Caco-2 (cell line): ENCODE measurements at regions not wholly inside any gene's neighbourhood (a gene's known extent, or its start where the extent isn't known, plus 50 kb on each side); places are given as distances from the start of the nearest gene placed in this dataset.

Experiments used
- BruUV-seq: library from RNA; stranded (reverse); fragments of 400-500 nt; replicated peaks from 2 replicates; lab custom pipeline; 2021; lab: Mats Ljungman, UMichigan
- CTCF ChIA-PET: fragments of 300-600 bp; sonication (Branson Sonifier 250); formaldehyde crosslinking; loops from one replicate; lab custom pipeline; 2022; ENCODE audit warnings: antibody characterized with exemption; lab: Charles Lee
- POLR2A ChIA-PET: fragments of 300-600 bp; sonication (Branson Sonifier 250); formaldehyde crosslinking; loops from one replicate; lab custom pipeline; 2022; ENCODE audit warnings: antibody characterized with exemption; lab: Charles Lee
- DNase-seq, 2 experiments: peaks; one replicate each; pipeline versions ENCODE4 v3.0.0 to v3.0.0-alpha.2; 2020 to 2022
- H3K27me3 ChIP-seq: replicated peaks from 2 replicates; pipeline ENCODE4 v1.6.0; 2011; ENCODE audit warnings: low read length; ENCODE audit not compliant: control insufficient read depth, insufficient read depth
- H3K36me3 ChIP-seq: 2 replicates; pipeline ENCODE4 v1.5.1; 2011; ENCODE audit warnings: low read length; ENCODE audit not compliant: control insufficient read depth, insufficient read depth
- H3K4me1 ChIP-seq: fragments of 250-450 bp; sonication (Bioruptor Pico); 2 replicates; pipeline ENCODE4 v1.5.1; 2020; ENCODE audit warnings: mild to moderate bottlenecking
- H3K4me3 ChIP-seq: 2 replicates; pipeline ENCODE4 v1.5.1; 2011; ENCODE audit warnings: low read depth, mild to moderate bottlenecking, control low read depth, low read length
- H3K9me3 ChIP-seq: fragments of 250-450 bp; sonication (Bioruptor Pico); 2 replicates; pipeline ENCODE4 v1.5.1; 2020; ENCODE audit warnings: mild to moderate bottlenecking, moderate library complexity
- H3K27ac Mint-ChIP-seq: one replicate; pipeline ENCODE4 v1.8.0; 2022; ENCODE audit warnings: mixed read lengths; ENCODE audit not compliant: unreplicated experiment
- H3K27me3 Mint-ChIP-seq: one replicate; pipeline ENCODE4 v1.8.0; 2022; ENCODE audit warnings: mixed read lengths; ENCODE audit not compliant: insufficient read depth, unreplicated experiment
- H3K36me3 Mint-ChIP-seq: one replicate; pipeline ENCODE4 v1.8.0; 2022; ENCODE audit warnings: mild to moderate bottlenecking, mixed read lengths; ENCODE audit not compliant: insufficient read depth, unreplicated experiment
- H3K4me1 Mint-ChIP-seq: one replicate; pipeline ENCODE4 v1.8.0; 2022; ENCODE audit warnings: low read depth, mixed read lengths; ENCODE audit not compliant: unreplicated experiment
- H3K4me3 Mint-ChIP-seq: one replicate; pipeline ENCODE4 v1.8.0; 2022; ENCODE audit warnings: mild to moderate bottlenecking, moderate library complexity, mixed read lengths; ENCODE audit not compliant: unreplicated experiment
- H3K9me3 Mint-ChIP-seq: one replicate; pipeline ENCODE4 v1.8.0; 2022; ENCODE audit warnings: mixed read lengths; ENCODE audit not compliant: unreplicated experiment
- intact Hi-C: fragments of 100-400 bp; cut with micrococcal nuclease; formaldehyde crosslinking; loops from one replicate; pipeline ENCODE4 v1.10.0; 2022; ENCODE audit not compliant: unreplicated experiment
- TF ChIP-seq, protein P1 (sequence below), 2 experiments: fragments of 200-600 bp in 1 of 2; IDR thresholded peaks; 1 replicate in 1 of 2; 2 replicates in 1 of 2; pipeline versions ENCODE4 v1.5.1 to v1.8.0; 2011 to 2022; ENCODE audit warnings: antibody characterized with exemption in 1 of 2, control low read depth in 1 of 2, inconsistent platforms in 1 of 2, low read depth in 1 of 2, low read length in 1 of 2, mild to moderate bottlenecking in 1 of 2, moderate library complexity in 1 of 2; ENCODE audit not compliant: insufficient read depth in 1 of 2, severe bottlenecking in 1 of 2, unreplicated experiment in 1 of 2

DNA sequence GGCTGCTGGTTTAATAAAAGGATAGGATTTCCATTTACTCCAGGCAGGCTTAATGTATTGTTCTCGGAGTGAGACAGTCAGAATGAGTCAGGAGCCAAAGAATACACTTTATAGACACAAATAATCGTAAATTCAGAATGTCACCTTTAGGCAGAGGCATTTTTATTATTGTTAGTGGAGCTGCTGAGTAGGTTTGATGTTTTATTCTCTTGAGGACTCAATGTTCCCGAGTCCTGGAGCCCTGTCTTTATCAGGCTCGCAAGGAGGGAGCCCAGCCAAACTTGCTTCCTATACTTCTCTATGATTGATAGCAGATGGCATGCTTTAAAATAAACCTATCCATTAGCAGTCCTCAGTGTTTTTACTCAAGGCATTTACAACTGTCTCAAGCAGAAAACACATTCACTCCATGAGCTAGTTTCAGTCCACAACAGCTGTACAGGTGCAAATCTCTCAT is 492.3 kb upstream of the ZEB2 start:
- H3K4me3 ChIP-seq, result no peak overlapping the region
- H3K4me3 Mint-ChIP-seq, result no peak overlapping the region
- POLR2A ChIA-PET, result no interaction called here
- no peaks in the 10 kb centered on the region for H3K9me3 ChIP-seq
- intact Hi-C loops, result no loop called here
- H3K27me3 ChIP-seq, result no peaks in the 10 kb centered on the region
- no peak overlapping the region for H3K27ac Mint-ChIP-seq
- DNase-seq, result no peak
- CTCF ChIA-PET, result no interaction called here
- H3K36me3 Mint-ChIP-seq, result no peaks in the 10 kb centered on the region
- H3K4me1 ChIP-seq, result no peaks in the 10 kb centered on the region
- H3K4me1 Mint-ChIP-seq, result no peaks in the 10 kb centered on the region
- H3K36me3 ChIP-seq, result no peaks in the 10 kb centered on the region
- no TSS peak for BruUV-seq
- H3K27me3 Mint-ChIP-seq, result peaks cover 2% of the 10 kb centered on the region
- TF ChIP-seq, protein P1, sequence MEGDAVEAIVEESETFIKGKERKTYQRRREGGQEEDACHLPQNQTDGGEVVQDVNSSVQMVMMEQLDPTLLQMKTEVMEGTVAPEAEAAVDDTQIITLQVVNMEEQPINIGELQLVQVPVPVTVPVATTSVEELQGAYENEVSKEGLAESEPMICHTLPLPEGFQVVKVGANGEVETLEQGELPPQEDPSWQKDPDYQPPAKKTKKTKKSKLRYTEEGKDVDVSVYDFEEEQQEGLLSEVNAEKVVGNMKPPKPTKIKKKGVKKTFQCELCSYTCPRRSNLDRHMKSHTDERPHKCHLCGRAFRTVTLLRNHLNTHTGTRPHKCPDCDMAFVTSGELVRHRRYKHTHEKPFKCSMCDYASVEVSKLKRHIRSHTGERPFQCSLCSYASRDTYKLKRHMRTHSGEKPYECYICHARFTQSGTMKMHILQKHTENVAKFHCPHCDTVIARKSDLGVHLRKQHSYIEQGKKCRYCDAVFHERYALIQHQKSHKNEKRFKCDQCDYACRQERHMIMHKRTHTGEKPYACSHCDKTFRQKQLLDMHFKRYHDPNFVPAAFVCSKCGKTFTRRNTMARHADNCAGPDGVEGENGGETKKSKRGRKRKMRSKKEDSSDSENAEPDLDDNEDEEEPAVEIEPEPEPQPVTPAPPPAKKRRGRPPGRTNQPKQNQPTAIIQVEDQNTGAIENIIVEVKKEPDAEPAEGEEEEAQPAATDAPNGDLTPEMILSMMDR (IDR thresholded peaks at IDR 0.05; ENCODE audit: insufficient read depth in 1 of 2, low read depth in 1 of 2, low read length in 1 of 2, severe bottlenecking in 1 of 2, unreplicated experiment in 1 of 2), result no peak
- no peaks in the 10 kb centered on the region for H3K9me3 Mint-ChIP-seq

DNA sequence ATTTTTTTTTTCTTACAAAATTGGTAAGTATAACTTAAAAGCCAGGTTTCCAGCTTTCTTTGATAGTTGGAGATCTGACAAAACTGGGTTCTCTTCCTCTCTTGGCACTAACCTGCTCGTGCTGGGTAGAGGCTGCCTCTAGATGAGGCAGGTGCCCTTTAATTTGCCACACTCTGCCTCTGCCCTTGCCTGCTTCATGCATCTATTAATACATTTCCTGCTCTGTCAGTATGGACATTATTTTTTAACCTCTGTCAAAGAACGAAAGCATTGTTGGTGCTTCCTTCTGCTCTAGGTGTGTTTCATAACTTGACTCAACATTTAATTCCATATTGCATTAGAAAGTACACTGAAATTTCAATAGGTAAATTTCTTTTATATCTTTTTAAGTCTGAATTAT is 490.7 kb upstream of the ZEB2 start:
- H3K4me1 Mint-ChIP-seq, result no peaks in the 10 kb centered on the region
- Histone ChIP-seq H3K27me3 (no peaks in the 10 kb centered on the region), H3K4me1 (no peaks in the 10 kb centered on the region), H3K9me3 (no peaks in the 10 kb centered on the region), H3K4me3 (no peak overlapping the region), H3K36me3 (no peaks in the 10 kb centered on the region)
- no peaks in the 10 kb centered on the region for H3K36me3 Mint-ChIP-seq
- no peak overlapping the region for H3K4me3 Mint-ChIP-seq
- peaks cover 2% of the 10 kb centered on the region for H3K27me3 Mint-ChIP-seq
- no peaks in the 10 kb centered on the region for H3K9me3 Mint-ChIP-seq
- ChIA-PET CTCF (no interaction called here), POLR2A (no interaction called here)
- BruUV-seq, result no TSS peak
- DNase-seq, result no peak
- H3K27ac Mint-ChIP-seq, result no peak overlapping the region
- intact Hi-C loops, result no loop called here
- TF ChIP-seq, protein P1 (IDR thresholded peaks at IDR 0.05; ENCODE audit: insufficient read depth in 1 of 2, low read depth in 1 of 2, low read length in 1 of 2, severe bottlenecking in 1 of 2, unreplicated experiment in 1 of 2), result no peak

DNA sequence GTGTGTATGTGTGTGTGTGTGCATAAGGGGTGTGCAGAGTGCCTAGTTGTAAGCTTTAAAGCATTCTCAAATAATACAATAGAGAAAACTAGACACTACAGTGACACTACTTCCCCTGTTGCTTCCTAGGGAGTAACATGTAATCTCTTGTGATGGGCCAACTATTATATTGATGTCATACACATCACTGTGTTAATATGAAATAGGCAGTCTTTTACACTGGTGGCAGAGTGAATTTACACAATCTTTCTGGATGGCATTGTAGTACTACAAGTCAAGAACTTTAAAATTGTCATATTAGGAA is 488.0 kb upstream of the ZEB2 start:
- ChIA-PET CTCF (no interaction called here), POLR2A (no interaction called here)
- intact Hi-C loops, result no loop called here
- H3K4me1 Mint-ChIP-seq, result no peaks in the 10 kb centered on the region
- no peaks in the 10 kb centered on the region for H3K36me3 Mint-ChIP-seq
- Histone ChIP-seq H3K4me3 (no peak overlapping the region), H3K9me3 (no peaks in the 10 kb centered on the region), H3K27me3 (no peaks in the 10 kb centered on the region), H3K4me1 (no peaks in the 10 kb centered on the region), H3K36me3 (no peaks in the 10 kb centered on the region)
- TF ChIP-seq, protein P1 (IDR thresholded peaks at IDR 0.05; ENCODE audit: insufficient read depth in 1 of 2, low read depth in 1 of 2, low read length in 1 of 2, severe bottlenecking in 1 of 2, unreplicated experiment in 1 of 2), result no peak
- H3K4me3 Mint-ChIP-seq, result no peak overlapping the region
- BruUV-seq, result no TSS peak
- H3K27me3 Mint-ChIP-seq, result no peaks in the 10 kb centered on the region
- no peaks in the 10 kb centered on the region for H3K9me3 Mint-ChIP-seq
- no peak for DNase-seq
- no peak overlapping the region for H3K27ac Mint-ChIP-seq
